Peyer's patch (tissue), 4 donors: ENCODE measurements at regions not wholly inside any gene's neighbourhood (a gene's known extent, or its start where the extent isn't known, plus 50 kb on each side); places are given as distances from the start of the nearest gene placed in this dataset.
"Not testable (repeated sequence)": the region's sequence is repeated elsewhere in the genome, so short reads cannot be mapped to it uniquely, and the experiment has no call there.

ENCODE experiments used
- POLR2A ChIP-seq, 2 donors: fragments of 450-650 bp; IDR thresholded peaks; one replicate each; pipeline ENCODE4 v1.5.1; 2017; ENCODE audit warnings: antibody characterized with exemption in 2 of 2, mild to moderate bottlenecking in 2 of 2, moderate library complexity in 2 of 2
- TF ChIP-seq, protein P1 (sequence below), 6 experiments: fragments of 450-650 bp in 4 of 6; fragments of 200-600 bp in 2 of 6; sonication (generic) in 1 of 6; IDR thresholded peaks; one replicate each; pipeline ENCODE4 v1.5.1; 2017 to 2019; ENCODE audit warnings: antibody characterized with exemption in 6 of 6, mild to moderate bottlenecking in 3 of 6, moderate library complexity in 1 of 6

DNA sequence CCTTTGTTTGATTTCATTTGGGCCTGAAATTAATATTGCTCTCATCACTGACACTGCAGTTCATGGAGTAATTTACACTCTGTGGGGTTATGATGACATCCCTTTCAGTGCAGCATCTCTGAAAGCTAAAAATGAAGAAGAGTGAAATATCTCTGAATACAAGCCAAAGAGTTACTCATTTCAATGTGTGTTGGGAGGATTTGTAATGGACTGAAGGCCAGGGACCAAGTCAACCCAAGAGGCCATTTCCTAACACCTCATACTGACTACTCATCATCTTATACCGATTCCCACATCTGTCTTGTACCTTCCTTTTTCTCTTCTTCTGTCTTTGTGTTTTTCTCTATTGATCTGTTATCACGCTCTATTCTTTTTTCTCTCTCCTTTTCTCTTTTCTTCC, 374.4 kb upstream of the FRG1 start:
- TF ChIP-seq, protein P1, sequence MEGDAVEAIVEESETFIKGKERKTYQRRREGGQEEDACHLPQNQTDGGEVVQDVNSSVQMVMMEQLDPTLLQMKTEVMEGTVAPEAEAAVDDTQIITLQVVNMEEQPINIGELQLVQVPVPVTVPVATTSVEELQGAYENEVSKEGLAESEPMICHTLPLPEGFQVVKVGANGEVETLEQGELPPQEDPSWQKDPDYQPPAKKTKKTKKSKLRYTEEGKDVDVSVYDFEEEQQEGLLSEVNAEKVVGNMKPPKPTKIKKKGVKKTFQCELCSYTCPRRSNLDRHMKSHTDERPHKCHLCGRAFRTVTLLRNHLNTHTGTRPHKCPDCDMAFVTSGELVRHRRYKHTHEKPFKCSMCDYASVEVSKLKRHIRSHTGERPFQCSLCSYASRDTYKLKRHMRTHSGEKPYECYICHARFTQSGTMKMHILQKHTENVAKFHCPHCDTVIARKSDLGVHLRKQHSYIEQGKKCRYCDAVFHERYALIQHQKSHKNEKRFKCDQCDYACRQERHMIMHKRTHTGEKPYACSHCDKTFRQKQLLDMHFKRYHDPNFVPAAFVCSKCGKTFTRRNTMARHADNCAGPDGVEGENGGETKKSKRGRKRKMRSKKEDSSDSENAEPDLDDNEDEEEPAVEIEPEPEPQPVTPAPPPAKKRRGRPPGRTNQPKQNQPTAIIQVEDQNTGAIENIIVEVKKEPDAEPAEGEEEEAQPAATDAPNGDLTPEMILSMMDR (IDR thresholded peaks at IDR 0.05) = not testable (repeated sequence)
- TF ChIP-seq POLR2A (IDR thresholded peaks at IDR 0.05) = not testable (repeated sequence)
